K562 (cell line): ENCODE measurements at regions not wholly inside any gene's neighbourhood (a gene's known extent, or its start where the extent isn't known, plus 50 kb on each side); places are given as distances from the start of the nearest gene placed in this dataset.
A peak's percentile ranks its signal among the peaks of the same experiment; 100 is the strongest.

Source experiments
- ATAC-seq: fragments of 200-7000 bp; cut with Tn5 transposase; 3 replicates; pipeline ENCODE4 v1.9.1; 2020; ENCODE audit warnings: moderate library complexity
- BruUV-seq: library from RNA; stranded (reverse); fragments of 400-500 nt; replicated peaks from 2 replicates; lab custom pipeline; 2021; lab: Mats Ljungman, UMichigan
- CTCF ChIA-PET: fragments of 300-600 bp; formaldehyde crosslinking; extraction: SDS; loops from one replicate; lab custom pipeline; 2021; ENCODE audit warnings: low intra/inter-chr PET ratio; lab: Yijun Ruan, JAX
- POLR2A ChIA-PET: fragments of 300-600, 350-650 bp; sonication (Branson Sonifier 250); formaldehyde crosslinking; extraction: SDS; loops from one replicate; lab custom pipeline; 2021; ENCODE audit warnings: antibody characterized with exemption, inconsistent platforms; lab: Yijun Ruan, JAX
- DNase-seq, 4 experiments: peaks; one replicate each; pipeline versions ENCODE4 v3.0.0 to v3.0.0-alpha.2; 2011 to 2018; ENCODE audit warnings: low spot score in 3 of 4, mixed read lengths in 3 of 4; ENCODE audit errors: extremely low read depth in 1 of 4
- FAIRE-seq: peaks from 2 replicates; lab custom pipeline; 2011; peaks lifted over from hg19 to GRCh38; lab: Jason Lieb, UNC
- H2AFZ ChIP-seq: 2 replicates; pipeline ENCODE4 v1.6.0; 2011; ENCODE audit warnings: low read depth, low read length, control low read depth, inconsistent platforms
- H3K27ac ChIP-seq: fragments of 200-600 bp; 3 replicates; pipeline ENCODE4 v1.8.0; 2011; ENCODE audit warnings: low read depth, mild to moderate bottlenecking, control low read depth, inconsistent platforms, low read length, moderate library complexity, mixed read lengths; ENCODE audit errors: extremely low read depth
- H3K27me3 ChIP-seq, 2 experiments: fragments of 300-600 bp in 1 of 2; 2 replicates in 1 of 2; 3 replicates in 1 of 2; pipeline versions ENCODE4 v1.6.0 to v1.8.0; 2011; ENCODE audit warnings: inconsistent platforms in 2 of 2, low read length in 2 of 2, mild to moderate bottlenecking in 1 of 2, mixed read lengths in 1 of 2, moderate library complexity in 1 of 2; ENCODE audit not compliant: control insufficient read depth in 2 of 2, insufficient read depth in 2 of 2
- H3K36me3 ChIP-seq: fragments of 300-600 bp; 3 replicates; pipeline ENCODE4 v1.8.0; 2011; ENCODE audit warnings: mild to moderate bottlenecking, low read length, inconsistent platforms; ENCODE audit not compliant: control insufficient read depth, insufficient read depth
- H3K4me1 ChIP-seq, 2 experiments: fragments of 200-600 bp in 1 of 2; replicated peaks in 1 of 2; 2 replicates in 1 of 2; 3 replicates in 1 of 2; pipeline versions ENCODE4 v1.5.1 to v1.8.0; 2011; ENCODE audit warnings: inconsistent platforms in 2 of 2, low read length in 2 of 2, mild to moderate bottlenecking in 1 of 2, mixed read lengths in 1 of 2, moderate library complexity in 1 of 2; ENCODE audit not compliant: control insufficient read depth in 2 of 2, insufficient read depth in 2 of 2
- H3K4me2 ChIP-seq: 2 replicates; pipeline ENCODE4 v1.6.1; 2011; ENCODE audit warnings: low read length, control low read depth, inconsistent platforms, mixed read lengths; ENCODE audit not compliant: insufficient read depth
- H3K4me3 ChIP-seq: fragments of 200-600 bp; sonication (generic), shearing (Covaris generic); 2 replicates; pipeline ENCODE4 v1.5.1; 2016; ENCODE audit warnings: control low read depth, inconsistent platforms
- H3K79me2 ChIP-seq: fragments of 200-600 bp; 3 replicates; pipeline ENCODE4 v1.8.0; 2011; ENCODE audit warnings: low read length, inconsistent platforms; ENCODE audit not compliant: control insufficient read depth, insufficient read depth
- H3K9ac ChIP-seq, 2 experiments: 2 replicates each; pipeline versions ENCODE4 v1.6.0 to v1.6.1; 2011; ENCODE audit warnings: low read depth in 2 of 2, low read length in 2 of 2, control low read depth in 1 of 2, inconsistent platforms in 1 of 2, mild to moderate bottlenecking in 1 of 2, mixed read lengths in 1 of 2; ENCODE audit not compliant: insufficient read depth in 1 of 2
- H3K9me1 ChIP-seq: one replicate; pipeline ENCODE4 v1.6.0; 2011; ENCODE audit warnings: inconsistent platforms, mild to moderate bottlenecking, low read length, moderate library complexity; ENCODE audit not compliant: control insufficient read depth, insufficient read depth
- H3K9me3 ChIP-seq: replicated peaks from 2 replicates; pipeline ENCODE4 v1.5.1; 2011; ENCODE audit warnings: low read depth, low read length, inconsistent platforms; ENCODE audit not compliant: control insufficient read depth, insufficient read depth
- H4K20me1 ChIP-seq: replicated peaks from 2 replicates; pipeline ENCODE4 v1.6.1; 2011; ENCODE audit warnings: low read length, inconsistent platforms, mixed read lengths; ENCODE audit not compliant: control insufficient read depth, insufficient read depth
- C11orf30 ChIP-seq: fragments of 450-650 bp; IDR thresholded peaks from 2 replicates; pipeline ENCODE4 v1.6.1; 2016; ENCODE audit warnings: low read depth, mild to moderate bottlenecking
- EHMT2 ChIP-seq: fragments of 450-650 bp; IDR thresholded peaks from 2 replicates; pipeline ENCODE4 v1.6.1; 2018; ENCODE audit warnings: antibody characterized with exemption
- MAFG ChIP-seq: fragments of 450-650 bp; conservative IDR thresholded peaks from 2 replicates; pipeline ENCODE4 v1.6.1; 2016; ENCODE audit warnings: missing genetic modification characterization, missing compliant biosample characterization
- RBM25 ChIP-seq: fragments of 200-400 bp; formaldehyde crosslinking; IDR thresholded peaks from 2 replicates; pipeline ENCODE4 v1.6.1; 2018; ENCODE audit warnings: low read length, low read depth, moderate library complexity; ENCODE audit not compliant: severe bottlenecking
- RHOXF2B ChIP-seq: fragments of 250-450 bp; sonication (Bioruptor Pico); conservative IDR thresholded peaks from 2 replicates; pipeline ENCODE4 v1.5.1; 2021
- RUNX1 ChIP-seq: sonication (generic); IDR thresholded peaks from 2 replicates; pipeline ENCODE4 v1.6.1; 2016; ENCODE audit warnings: antibody characterized with exemption, low read depth
- SRF ChIP-seq, 2 experiments: fragments of 250-450, 450-650 bp in 1 of 2; sonication (Bioruptor Pico) in 1 of 2; sonication (generic) in 1 of 2; formaldehyde crosslinking; IDR thresholded peaks; 2 replicates each; pipeline versions ENCODE4 v1.5.0 to v1.5.1; 2020 to 2022; ENCODE audit warnings: mild to moderate bottlenecking in 1 of 2, missing genetic modification reagents in 1 of 2
- SRSF1 ChIP-seq: fragments of 200-400 bp; formaldehyde crosslinking; IDR thresholded peaks from 2 replicates; pipeline ENCODE4 v1.6.1; 2017; ENCODE audit warnings: mild to moderate bottlenecking, low read depth, low read length, moderate library complexity
- ZNF316 ChIP-seq: fragments of 450-650 bp; IDR thresholded peaks from 2 replicates; pipeline ENCODE4 v1.6.1; 2016
- ZNF589 ChIP-seq: fragments of 200-800 bp; sonication (Bioruptor generic); IDR thresholded peaks from 2 replicates; pipeline ENCODE4 v1.6.1; 2016; ENCODE audit warnings: low read depth, missing genetic modification characterization, missing compliant biosample characterization
- ZNF77 ChIP-seq: fragments of 250-450 bp; sonication (Bioruptor Pico); IDR thresholded peaks from 2 replicates; pipeline ENCODE4 v1.5.0; 2020
- WGBS: fragments of 100-300 bp; shearing (Covaris generic); methylation state at CpG from one replicate; pipeline ENCODE4 v1.1.6; 2016; ENCODE audit warnings: low coverage, mixed read lengths; ENCODE audit not compliant: insufficient coverage; ENCODE audit errors: missing lambda C conversion rate; 5-methylcytosine and 5-hydroxymethylcytosine counted together
- in situ Hi-C: fragments of 300-500 bp; cut with MboI; formaldehyde crosslinking; loops from 4 replicates; pipeline ENCODE4 v1.15.0; 2018; ENCODE audit warnings: inconsistent platforms, mixed read lengths
- intact Hi-C: fragments of 100-400 bp; cut with micrococcal nuclease; formaldehyde crosslinking; loops from 2 replicates; pipeline ENCODE4 v1.14.2; 2022
- TF ChIP-seq, protein P1 (sequence below): sonication (generic); formaldehyde crosslinking; IDR thresholded peaks from 2 replicates; pipeline ENCODE4 v1.8.0; 2023; ENCODE audit warnings: missing genetic modification reagents, mild to moderate bottlenecking, borderline replicate concordance
- TF ChIP-seq, protein P2 (sequence below): fragments of 250-450 bp; sonication (Bioruptor Pico); IDR thresholded peaks from 2 replicates; pipeline ENCODE4 v1.6.1; 2021; ENCODE audit warnings: mild to moderate bottlenecking

DNA sequence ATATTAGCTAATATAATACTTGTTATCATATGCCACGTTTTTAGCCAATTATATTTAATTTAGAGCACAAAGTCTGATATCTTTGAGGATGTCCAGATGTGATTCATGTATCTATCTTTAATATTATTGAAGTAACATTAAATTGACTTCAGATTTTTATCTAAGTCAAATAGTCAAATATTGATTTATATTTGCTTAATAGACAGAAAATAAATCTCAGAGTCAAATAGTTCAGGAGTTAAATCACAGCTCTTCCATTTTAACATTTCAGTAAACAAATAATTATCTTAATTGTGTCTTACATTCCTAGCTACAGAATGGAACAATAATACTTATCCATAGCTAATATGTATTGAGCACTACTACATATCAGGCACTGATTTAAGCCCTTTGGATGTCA is 379.4 kb upstream of the UBE2E3 start:
- DNase-seq (no peak), FAIRE-seq (no peak), ATAC-seq (no peak)
- no peaks in the 10 kb centered on the region for H3K36me3 ChIP-seq
- H3K9ac ChIP-seq, result no peak overlapping the region
- TF ChIP-seq SRSF1 (no peak), ZNF316 (peak; percentile 65), MAFG (tag) (peak; percentile 29; the same call in 1 of the 2 replicates), C11orf30 (peak; percentile 24; the same call in 1 of the 2 replicates)
- BruUV-seq, result no TSS peak
- no peaks in the 10 kb centered on the region for H3K4me1 ChIP-seq
- no peaks in the 10 kb centered on the region for H4K20me1 ChIP-seq
- no peaks in the 10 kb centered on the region for H3K79me2 ChIP-seq
- POLR2A ChIA-PET, result no interaction called here
- H3K27ac ChIP-seq, result no peak overlapping the region
- H2AFZ ChIP-seq, result no peak overlapping the region
- no peaks in the 10 kb centered on the region for H3K9me3 ChIP-seq
- CTCF ChIA-PET, result no interaction called here
- H3K4me3 ChIP-seq, result no peak overlapping the region
- in situ Hi-C loops, result no loop called here
- intact Hi-C loops, result no loop called here
- 0% methylated on average over 1 of the region's 1 CpG for WGBS
- H3K9me1 ChIP-seq, result no peaks in the 10 kb centered on the region
- H3K27me3 ChIP-seq, result no peaks in the 10 kb centered on the region
- H3K4me2 ChIP-seq, result no peak overlapping the region

DNA sequence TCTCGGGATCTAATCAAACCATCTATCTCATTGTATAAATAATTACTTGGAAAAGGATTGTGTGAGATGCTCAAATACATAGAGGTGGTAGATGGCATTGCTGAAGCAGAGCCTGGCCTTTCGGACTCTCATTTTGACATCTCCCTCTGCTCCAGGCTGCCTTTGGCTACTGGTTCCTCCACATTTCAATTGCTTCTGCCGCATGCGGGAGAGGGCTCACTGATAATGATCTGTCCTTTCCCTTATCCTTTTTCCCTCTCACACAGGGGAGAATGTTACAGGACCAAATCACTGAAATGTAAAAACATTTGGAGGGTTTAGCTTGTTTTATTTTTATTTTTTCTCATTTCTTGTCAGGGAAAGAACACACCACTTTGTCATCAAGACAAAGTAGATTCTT is 380.6 kb upstream of the UBE2E3 start:
- Histone ChIP-seq H3K9me1 (no peaks in the 10 kb centered on the region), H3K27ac (no peak overlapping the region), H4K20me1 (no peaks in the 10 kb centered on the region), H3K4me3 (no peak overlapping the region), H3K27me3 (no peaks in the 10 kb centered on the region), H3K36me3 (no peaks in the 10 kb centered on the region), H3K4me1 (no peaks in the 10 kb centered on the region), H2AFZ (no peak overlapping the region), H3K9me3 (no peaks in the 10 kb centered on the region), H3K9ac (no peak overlapping the region), H3K4me2 (no peak overlapping the region), H3K79me2 (no peaks in the 10 kb centered on the region)
- intact Hi-C loops, result no loop called here
- ChIA-PET POLR2A (no interaction called here), CTCF (no interaction called here)
- ATAC-seq (no peak), DNase-seq (no peak), FAIRE-seq (no peak)
- WGBS, result 0% methylated on average over 4 of the region's 4 CpGs
- BruUV-seq, result no TSS peak
- in situ Hi-C loops, result no loop called here
- TF ChIP-seq, protein P1, sequence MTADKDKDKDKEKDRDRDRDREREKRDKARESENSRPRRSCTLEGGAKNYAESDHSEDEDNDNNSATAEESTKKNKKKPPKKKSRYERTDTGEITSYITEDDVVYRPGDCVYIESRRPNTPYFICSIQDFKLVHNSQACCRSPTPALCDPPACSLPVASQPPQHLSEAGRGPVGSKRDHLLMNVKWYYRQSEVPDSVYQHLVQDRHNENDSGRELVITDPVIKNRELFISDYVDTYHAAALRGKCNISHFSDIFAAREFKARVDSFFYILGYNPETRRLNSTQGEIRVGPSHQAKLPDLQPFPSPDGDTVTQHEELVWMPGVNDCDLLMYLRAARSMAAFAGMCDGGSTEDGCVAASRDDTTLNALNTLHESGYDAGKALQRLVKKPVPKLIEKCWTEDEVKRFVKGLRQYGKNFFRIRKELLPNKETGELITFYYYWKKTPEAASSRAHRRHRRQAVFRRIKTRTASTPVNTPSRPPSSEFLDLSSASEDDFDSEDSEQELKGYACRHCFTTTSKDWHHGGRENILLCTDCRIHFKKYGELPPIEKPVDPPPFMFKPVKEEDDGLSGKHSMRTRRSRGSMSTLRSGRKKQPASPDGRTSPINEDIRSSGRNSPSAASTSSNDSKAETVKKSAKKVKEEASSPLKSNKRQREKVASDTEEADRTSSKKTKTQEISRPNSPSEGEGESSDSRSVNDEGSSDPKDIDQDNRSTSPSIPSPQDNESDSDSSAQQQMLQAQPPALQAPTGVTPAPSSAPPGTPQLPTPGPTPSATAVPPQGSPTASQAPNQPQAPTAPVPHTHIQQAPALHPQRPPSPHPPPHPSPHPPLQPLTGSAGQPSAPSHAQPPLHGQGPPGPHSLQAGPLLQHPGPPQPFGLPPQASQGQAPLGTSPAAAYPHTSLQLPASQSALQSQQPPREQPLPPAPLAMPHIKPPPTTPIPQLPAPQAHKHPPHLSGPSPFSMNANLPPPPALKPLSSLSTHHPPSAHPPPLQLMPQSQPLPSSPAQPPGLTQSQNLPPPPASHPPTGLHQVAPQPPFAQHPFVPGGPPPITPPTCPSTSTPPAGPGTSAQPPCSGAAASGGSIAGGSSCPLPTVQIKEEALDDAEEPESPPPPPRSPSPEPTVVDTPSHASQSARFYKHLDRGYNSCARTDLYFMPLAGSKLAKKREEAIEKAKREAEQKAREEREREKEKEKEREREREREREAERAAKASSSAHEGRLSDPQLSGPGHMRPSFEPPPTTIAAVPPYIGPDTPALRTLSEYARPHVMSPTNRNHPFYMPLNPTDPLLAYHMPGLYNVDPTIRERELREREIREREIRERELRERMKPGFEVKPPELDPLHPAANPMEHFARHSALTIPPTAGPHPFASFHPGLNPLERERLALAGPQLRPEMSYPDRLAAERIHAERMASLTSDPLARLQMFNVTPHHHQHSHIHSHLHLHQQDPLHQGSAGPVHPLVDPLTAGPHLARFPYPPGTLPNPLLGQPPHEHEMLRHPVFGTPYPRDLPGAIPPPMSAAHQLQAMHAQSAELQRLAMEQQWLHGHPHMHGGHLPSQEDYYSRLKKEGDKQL (CRISPR knock-in tag), result no peak
- TF ChIP-seq SRF (CRISPR knock-in tag; IDR thresholded peaks at IDR 0.05) (no peak), EHMT2 (no peak), RBM25 (no peak), RHOXF2B (no peak), ZNF77 (CRISPR knock-in tag) (no peak), SRSF1 (no peak), RUNX1 (no peak), ZNF589 (CRISPR knock-in tag) (no peak)
- TF ChIP-seq, protein P2, sequence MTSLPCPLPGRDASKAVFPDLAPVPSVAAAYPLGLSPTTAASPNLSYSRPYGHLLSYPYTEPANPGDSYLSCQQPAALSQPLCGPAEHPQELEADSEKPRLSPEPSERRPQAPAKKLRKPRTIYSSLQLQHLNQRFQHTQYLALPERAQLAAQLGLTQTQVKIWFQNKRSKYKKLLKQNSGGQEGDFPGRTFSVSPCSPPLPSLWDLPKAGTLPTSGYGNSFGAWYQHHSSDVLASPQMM (CRISPR knock-in tag), result no peak
